ENCODE measurements at regions not wholly inside any gene's neighbourhood (a gene's known extent, or its start where the extent isn't known, plus 50 kb on each side); places are given as distances from the start of the nearest gene placed in this dataset.
"Not testable (repeated sequence)": the region's sequence is repeated elsewhere in the genome, so short reads cannot be mapped to it uniquely, and the experiment has no call there.

DNA sequence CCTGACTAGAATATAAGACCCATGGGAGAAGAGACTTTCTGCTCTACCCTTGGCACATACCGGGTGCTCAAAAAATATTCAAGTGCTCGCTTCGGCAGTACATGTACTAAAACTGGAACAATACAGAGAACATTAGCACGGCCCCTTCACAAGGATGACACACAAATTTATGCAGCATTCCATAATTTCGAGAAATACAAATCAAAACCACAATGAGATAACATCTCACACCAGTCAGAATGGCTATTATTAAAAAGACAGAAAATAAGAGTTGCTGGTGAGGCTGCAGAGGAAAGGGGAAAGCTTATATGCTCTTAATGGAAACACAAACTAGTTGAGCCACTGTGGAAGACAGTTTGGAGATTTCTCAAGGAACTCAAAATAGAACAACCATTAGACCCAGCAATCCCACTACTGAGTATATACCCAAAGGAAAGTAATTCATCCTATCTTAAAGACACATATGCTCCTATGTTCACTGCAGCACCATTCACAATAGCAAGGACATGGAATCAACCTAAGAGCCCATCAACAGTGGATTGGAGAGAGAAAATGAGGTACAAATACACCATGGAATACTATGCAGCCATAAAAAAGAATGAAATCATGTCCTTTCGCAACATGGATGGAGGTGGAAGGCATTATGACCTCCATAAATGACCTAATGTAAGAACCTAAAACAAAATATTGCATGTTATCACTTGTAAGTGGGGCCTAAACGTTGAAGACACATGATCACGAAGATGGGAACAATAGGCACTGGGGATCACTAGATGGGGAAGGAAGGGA lies 71.6 kb upstream of the CYP1B1 start:
- DNase-seq (ENCODE audit: low read depth) = peak; percentile 68

DNA sequence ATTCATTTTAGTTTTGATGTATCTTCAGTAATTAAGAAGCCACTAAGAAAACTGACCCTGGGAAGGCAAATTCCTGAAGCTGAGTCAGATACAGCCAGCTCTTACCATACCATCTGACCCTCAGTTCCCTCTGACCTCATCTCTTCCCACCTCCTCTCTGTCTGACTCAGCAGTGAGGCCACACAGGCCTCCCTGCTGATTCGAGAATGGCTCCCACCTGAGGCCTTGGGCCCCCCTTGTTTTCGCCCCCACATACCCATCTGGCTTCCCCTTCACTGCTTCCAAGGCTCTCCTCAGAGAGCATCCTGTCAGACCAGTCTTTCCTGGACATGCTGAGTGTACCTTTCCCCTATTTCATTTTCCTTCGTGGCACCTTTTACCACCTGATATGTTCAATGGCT lies 71.0 kb upstream of the CYP1B1 start:
- peak; percentile 97 for DNase-seq (ENCODE audit: low read depth)

DNA sequence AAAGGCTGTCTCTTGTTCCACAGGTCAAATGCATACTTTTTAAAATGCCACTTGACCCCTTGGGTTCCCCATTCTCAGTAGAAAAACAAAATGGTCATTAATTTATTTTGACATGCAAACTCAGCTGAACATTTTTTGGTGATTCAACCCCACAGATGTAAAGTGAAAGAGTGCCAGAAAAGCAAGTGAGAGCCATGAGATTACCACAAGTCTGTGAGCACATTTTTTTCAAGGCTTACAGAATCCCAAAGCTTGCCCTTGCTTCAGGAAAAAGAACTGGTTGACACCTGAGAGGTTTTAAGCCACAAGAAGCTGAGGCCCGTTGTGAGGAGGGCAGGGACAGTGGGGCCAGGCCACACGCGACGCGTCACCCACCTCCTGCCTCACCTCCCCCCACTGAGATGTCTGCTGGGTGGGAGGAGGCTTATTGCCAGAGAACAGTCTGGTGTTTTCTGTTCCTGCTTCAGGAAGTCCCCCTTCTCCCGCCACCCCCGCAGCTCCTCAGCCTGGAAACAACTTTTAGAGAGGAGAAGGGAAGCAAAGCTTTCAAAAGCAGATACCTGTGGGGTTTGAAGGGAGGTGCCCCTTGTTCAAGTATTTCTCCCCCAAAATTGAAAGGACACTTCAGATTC lies 70.4 kb upstream of the CYP1B1 start:
- DNase-seq (ENCODE audit: low read depth) = peak; percentile 90

GRCh38 chr2:38145236-38145635 lies 69.3 kb upstream of the CYP1B1 start:
- DNase-seq (ENCODE audit: low read depth) = peak; percentile 22

DNA sequence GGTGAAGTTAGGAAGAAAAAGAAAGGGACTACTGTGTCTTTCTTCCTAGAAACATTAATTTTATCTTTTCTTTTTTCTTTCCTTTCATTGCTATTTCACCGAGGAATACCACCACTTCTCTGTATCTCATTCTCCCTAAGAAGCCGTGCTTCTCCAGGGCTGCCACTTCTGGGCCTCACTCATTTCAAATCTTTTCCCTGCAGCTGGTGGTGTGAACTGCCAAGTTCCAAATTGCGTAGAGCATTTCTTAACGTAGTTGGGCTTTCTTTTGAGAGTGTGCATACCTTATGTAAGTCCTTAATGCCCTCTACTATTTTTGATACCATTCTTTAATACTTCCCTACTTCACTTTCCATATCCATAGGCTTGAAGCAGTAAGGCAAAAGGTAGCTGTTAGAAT lies 66.7 kb upstream of the CYP1B1 start:
- no peak for DNase-seq (ENCODE audit: low read depth)

DNA sequence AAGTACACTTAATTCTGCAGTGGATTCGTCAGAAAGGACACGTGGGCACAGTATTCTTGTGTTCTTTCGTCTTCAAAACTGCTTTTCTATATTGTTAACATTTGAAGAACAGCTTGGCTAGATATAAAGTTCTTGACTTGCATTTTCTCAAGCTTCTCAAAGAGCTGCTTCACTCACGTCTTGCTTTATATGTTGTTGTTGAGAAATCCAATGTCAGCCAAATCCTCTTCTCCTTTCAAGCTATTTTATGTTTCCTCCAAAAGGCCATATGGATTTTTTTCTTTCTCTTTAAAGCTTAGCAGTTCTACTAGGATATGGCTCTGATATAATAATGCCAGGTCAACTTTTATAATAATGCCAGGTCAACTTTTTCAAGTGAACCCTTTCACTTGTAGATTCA lies 65.5 kb upstream of the CYP1B1 start:
- no peak for DNase-seq (ENCODE audit: low read depth)

DNA sequence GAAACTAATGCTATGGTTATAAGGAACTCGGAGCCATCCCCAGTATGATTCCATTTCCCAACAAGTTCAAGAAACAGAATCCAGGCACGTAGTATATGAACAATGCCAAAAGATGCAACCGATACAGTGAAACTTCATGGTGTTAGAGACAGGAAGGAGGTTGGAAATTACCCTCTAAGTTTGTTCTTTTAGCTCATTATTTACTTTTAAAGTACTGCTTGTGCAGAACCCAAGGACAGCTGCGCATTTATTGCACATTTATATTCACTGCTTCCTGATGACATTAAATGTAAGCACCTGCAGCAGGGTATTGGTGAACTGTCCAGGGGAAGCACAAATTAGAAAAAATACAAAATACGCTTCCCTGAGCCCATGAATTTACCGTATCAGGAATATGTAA lies 63.0 kb upstream of the CYP1B1 start:
- DNase-seq (ENCODE audit: low read depth) = no peak

GRCh38 chr2:38138419-38138818 lies 62.5 kb upstream of the CYP1B1 start:
- no peak for DNase-seq (ENCODE audit: low read depth)

DNA sequence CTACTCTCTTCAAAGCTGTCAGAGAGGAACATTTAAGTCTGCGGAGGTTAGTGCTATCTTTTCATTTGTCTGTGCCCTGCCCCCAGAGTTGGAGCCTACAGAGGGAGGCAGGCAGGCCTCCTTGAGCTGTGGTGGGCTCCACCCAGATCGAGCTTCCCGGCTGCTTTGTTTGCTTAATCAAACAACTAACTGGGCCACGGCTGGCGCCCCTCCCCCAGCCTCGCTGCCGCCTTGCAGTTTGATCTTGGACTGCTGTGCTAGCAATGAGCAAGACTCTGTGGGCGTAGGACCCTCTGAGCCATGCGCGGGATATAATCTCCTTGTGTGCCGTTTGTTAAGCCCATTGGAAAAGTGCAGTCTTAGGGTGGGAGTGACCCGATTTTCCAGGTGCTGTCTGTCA lies 62.0 kb upstream of the CYP1B1 start:
- DNase-seq (ENCODE audit: low read depth) = not testable (repeated sequence)

- no peak for DNase-seq (ENCODE audit: low read depth)
These were observed 55.7 kb upstream of the CYP1B1 start for GRCh38 chr2:38131676-38132075.

DNA sequence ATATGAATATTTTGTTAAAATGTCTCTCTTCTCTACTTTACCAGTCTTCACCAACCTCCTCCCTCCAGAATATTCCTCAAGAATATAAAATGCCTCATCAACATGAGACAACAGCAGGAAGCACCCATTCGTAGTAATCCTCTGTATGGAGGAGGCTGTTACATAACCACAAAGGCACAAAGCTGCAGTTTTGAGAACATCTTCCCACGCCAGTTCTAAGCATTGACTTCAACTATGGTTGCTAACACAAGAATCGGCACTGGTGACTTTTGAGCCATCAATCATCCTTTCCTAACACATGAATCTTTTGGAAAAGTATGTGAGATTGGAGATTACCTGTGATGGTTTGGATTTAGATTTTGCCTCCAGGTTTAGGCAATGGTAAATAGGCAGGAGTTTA lies 54.9 kb upstream of the CYP1B1 start:
- DNase-seq (ENCODE audit: low read depth) = no peak

- no peak for DNase-seq (ENCODE audit: low read depth)
These were observed 54.0 kb upstream of the CYP1B1 start for GRCh38 chr2:38129987-38130386.

DNA sequence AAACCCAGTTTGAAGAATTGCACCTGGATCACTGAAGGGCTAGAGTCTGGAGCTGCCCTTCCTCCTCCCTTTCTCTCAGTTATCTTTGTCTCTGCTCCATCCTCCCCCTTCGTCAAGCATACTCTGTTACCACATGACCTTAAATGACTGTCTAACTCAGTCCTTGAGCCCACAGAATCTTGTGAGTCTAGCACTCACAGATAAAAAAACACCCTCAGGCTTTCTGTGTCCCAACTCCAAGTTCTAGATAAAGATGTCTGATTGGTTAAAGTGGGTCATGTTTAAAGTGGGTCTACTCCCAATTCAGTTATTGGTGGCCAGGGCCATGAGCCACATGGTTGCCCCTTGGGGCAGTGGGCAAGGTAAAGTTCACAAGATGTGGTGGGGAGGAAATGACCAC lies 53.5 kb upstream of the CYP1B1 start:
- no peak for DNase-seq (ENCODE audit: low read depth)

GRCh38 chr2:38128653-38129052 lies 52.7 kb upstream of the CYP1B1 start:
- no peak for DNase-seq (ENCODE audit: low read depth)

- no peak for DNase-seq (ENCODE audit: low read depth)
These were observed 51.3 kb upstream of the CYP1B1 start for GRCh38 chr2:38127277-38127676.

DNA sequence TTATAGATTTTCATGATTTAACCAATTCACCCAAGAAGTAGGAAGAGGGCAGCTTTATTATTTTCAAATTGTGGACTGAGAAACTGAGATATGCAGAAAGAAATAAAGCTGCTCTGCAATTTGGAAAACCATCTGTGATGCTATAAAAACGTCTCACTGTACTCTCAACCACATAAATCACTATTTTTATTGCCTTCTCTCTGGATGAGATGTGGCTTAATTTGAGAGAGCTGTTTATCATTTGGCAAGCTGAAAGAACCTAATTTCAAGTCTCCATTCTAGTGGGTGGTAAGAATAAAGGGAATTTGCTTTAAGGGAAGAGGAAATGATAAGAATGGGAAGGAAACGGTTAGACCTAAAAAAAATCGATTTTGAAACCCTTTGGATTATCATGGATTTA lies 49.9 kb upstream of the CYP1B1 start:
- no peak for DNase-seq (ENCODE audit: low read depth)

All from LHCN-M2 (cell line).